ENCODE measurements at regions not wholly inside any gene's neighbourhood (a gene's known extent, or its start where the extent isn't known, plus 50 kb on each side); places are given as distances from the start of the nearest gene placed in this dataset.

DNA sequence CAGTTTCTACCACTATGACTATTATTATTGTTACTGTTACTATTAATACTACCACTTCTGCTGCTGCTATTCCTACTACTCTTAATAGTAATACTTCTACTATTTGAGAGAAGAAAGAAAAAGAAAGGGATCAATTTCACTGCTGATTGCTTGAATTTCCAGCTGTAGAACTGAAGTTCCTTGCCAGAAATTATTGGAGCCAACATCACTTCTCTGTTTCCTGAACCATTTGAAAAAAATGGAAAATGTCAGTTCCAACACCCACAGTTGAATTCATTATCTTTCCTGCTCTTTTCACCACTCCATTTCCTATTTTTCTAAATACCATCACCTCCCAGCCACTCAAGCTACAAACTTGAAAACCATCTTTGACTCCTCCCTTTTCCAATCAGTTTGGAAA lies 54.1 kb upstream of the PIK3C2G start:
- no peak for DNase-seq

DNA sequence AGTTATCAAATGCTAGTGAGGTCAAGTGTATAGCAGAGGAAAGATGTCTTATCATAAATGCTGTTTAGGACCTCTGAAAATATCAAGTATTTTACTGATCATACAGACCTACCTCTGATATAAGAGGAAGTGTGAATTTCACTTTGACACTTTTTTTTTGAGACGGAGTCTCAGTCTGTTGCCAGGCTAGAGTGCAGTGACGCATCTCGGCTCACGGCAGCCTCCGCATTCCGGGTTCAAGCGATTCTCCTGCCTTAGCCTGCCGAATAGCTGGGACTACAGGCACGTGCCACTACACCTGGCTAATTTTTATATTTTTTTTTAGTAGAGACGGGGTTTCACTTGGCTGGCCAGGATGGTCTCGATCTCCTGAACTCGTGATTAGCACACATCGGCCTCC lies 55.1 kb upstream of the PIK3C2G start:
- DNase-seq, result no peak

DNA sequence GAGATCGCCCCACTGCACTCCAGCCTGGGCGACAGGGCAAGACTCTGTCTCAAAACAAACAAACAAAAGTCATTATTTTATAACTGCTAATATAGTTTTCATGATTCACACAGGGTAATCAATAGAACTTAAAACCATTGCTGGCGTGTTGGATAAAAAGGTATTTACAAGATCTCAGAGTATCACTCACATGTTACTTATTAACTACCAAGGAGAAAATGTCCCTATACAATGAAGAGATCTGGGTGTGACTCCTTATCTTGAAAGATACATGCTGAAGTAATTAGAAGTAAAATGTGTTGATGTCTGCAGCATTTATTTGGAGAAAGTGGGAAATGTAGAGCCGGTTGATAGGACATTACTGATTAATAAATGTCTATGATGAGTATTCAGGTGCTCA lies 57.3 kb upstream of the PIK3C2G start:
- no peak for DNase-seq

DNA sequence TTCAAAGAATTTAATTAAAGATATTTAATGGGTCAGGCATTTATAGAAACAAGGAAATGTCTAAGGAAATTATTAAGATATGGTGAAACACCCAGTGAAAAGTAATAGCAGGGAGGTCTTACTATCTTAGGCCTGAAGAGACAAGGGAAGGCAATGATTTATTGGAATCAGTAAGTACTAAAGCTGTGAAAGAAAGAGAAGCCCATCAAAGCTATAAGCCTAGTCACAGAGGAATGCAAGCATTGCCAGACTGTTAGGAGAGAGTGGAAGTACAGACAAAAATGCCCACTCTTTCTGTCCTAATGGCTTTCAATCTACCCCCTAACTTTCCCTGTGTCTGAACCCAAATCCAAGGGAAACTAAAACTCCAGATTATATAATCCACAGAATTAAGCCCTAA lies 69.2 kb upstream of the PIK3C2G start:
- DNase-seq, result no peak

DNA sequence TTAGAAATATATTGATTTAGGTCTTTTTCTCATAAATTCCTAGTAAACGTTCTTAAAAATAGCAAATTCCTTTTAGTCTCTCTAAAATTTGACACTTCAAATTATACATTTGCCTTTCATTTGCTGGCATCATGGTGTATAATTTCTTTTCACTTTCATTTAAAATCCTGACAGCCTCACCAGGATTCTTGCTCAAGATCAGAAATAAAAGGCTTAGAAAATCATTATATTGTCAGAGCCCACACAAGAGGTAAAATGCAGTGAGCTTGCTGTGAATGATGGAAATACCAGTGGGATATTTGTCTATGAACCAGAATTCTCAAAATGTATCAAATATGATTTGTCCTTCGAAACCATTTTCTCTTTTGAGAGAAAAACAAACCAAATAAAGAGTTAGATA lies 78.2 kb upstream of the PIK3C2G start:
- DNase-seq, result no peak

DNA sequence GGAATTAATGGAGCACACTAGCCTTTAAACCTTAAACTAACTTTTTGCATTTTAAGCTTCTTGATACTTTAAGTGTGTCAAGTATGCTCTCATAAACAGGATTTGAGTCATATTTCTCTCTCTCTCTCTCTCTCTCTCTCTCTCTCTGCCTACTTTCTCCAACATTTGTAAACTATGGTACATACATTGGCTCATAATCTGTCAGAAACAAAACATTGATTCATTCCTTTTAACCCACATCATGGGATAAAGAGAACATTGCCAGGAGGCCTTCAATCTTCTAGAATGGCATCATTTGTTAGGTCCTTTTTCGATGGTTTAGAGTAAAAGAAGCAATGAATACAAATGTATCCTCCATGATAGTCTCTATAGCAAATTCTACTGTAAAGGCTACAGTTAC lies 81.6 kb upstream of the RERGL start:
- no peak for DNase-seq

DNA sequence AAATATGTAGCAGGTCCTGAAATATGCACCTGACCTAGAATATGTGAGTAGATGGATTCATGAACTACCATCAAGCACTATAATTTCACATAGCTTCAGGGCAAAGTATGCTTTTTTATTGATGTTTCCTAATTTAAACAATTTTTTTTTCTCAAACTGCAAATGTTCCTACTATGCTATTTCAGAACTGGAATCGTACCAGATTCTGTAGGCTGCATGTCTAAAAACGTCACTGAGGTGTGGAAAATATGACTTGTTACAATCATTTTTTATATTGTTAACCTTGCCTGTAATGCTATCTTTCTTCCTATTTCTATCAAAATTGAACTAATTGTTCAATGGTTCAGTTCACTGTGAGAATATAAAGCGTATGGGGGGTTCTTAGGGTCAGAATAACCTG lies 78.0 kb upstream of the RERGL start:
- DNase-seq, result no peak

DNA sequence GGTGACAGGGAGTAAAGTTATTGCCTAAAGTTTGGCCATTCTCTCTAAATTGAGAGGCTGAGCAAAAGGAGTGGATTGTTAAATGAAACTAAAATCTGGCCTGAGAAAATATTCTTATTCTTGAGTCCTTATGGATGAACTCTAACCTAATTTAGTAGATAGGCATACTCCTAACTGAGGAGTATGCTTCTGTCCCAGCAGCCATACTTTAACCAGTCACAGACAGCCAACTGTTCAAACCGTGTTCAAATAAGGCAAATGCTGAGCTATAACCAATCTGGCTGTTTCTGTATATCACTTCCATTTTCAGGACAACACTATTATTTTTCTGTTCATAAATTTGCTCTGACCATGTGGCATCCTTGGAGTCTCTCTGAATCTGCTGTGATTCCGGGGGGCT lies 75.9 kb upstream of the RERGL start:
- DNase-seq, result no peak

DNA sequence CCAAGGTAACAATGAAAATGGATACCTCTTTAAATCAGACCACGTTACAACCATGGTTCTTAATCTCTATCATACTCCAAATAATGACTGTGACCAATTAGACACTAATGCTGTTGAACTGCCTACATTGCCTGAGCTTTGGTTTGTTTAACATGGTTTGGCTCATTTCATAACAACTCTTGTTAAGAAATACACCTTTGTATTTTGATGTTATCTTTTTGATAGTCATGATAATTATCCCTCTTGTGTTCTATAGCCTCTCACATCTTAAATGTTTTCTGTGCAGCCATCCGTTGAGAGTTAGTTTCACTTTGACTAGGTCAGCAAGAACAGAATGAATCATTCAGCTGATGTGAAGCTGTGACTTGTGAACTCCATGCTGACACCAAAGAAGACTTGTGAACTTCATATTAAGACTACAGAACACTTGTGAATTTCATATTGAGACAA lies 75.5 kb upstream of the RERGL start:
- DNase-seq, result no peak

DNA sequence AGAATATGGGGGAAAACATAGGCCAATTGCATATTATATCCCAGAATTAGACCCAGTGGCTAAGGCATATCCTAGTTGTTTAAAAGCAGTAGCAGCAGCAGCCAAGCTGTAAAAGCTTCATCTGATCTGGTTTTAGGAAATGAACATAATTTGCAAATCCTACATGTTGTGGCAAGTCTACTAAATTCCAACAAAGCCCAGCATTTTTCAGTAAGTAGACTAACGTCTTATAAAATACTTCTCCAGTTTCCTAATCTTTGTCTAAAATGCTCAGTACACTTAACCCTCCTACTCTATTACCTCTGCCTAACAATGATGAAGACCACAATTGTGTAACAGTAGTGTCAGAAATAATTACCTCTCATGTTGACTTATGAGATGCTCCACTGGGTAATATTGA lies 70.9 kb upstream of the RERGL start:
- DNase-seq, result no peak

DNA sequence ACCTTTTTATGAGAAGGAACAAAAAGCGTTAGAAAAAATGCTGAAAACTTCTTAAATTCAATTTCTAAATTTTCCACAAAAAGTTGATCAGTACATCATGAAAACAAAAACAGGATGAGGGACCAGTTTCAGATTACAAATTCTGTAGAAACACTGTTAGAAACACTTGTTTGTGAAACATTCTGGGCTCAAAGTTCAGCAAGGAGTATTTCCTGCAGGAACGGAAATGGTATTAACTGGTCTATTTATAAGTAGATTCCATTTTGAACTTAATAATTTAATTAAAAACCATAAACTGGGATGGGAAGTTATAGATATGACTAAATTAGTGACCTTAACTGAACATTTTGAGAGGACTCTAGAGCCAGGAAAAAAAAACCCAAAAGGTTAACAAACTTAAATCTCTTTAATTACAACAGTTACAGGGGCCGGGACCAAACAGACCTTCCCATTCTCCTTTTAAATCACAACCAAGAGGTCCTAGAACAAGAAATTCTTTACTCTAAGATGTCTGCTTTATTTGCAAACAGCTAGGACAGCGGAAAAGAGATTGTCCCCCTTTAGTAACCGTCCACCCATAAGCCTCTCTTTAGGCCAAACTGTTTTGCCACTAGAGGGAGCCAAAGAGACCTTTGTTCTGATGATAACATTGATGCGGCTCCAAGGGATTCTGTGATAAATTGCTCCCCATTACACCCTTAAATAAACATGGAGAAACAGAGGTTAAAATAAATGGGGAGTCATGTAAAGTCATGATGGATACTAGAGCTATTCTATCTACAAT lies 69.0 kb upstream of the RERGL start:
- DNase-seq, result peak in 1 of 2 experiments; percentile 13

DNA sequence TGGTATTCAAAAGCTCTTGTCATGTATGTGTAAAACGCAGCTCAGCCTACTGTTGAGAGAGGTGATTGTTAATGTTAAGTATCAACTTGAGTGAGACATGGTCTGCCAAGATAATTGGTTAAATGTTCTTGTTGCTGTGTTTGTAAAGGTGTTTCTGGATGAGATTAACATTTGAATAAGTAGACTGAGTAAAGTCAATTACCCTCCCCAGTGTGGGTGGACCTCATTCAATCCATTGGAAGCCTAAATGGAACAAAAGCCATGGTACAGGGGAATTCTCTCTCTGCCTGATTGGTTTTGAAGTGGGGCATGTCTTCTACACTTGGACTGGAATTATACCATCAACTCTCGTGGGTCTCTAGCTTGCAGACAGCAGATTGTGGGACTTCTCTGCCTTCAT lies 63.8 kb upstream of the RERGL start:
- no peak for DNase-seq

DNA sequence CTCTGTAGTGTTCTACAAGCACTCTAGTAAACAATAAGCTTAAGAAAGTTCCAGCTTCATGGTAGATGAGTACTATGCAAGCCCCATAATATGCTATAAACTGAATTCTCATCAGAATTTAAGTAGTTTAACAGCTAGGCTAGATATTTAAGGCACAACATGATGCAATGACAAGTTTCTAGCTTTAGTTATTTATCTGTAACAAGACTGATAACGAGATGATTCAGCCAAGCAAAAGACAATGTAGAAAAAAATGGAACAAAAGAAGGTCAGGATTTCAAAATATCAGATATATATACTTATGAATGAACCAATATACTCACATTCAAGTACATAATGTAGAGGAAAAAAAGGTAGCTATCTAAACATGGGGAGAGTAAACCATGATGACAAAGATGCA lies 61.0 kb upstream of the RERGL start:
- no peak for DNase-seq

DNA sequence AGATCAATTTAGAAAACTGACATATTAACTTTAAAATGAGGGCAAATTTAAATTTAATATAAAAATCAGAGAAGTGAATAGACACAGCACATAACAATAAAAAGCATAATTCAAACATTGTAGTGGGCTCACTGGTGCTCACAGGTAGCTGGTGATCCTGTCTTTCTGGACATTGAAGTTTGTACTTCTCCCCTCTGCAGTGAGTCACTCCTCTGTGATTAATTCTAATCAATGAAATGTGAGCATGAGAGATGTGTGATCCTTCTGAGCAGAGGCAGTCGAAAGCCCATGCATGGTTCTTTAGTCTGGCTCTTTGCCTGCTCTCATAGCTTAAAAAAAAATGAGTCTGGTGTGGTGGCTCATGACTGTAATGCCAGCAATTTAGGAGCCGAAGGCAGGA lies 59.0 kb upstream of the RERGL start:
- DNase-seq, result no peak

DNA sequence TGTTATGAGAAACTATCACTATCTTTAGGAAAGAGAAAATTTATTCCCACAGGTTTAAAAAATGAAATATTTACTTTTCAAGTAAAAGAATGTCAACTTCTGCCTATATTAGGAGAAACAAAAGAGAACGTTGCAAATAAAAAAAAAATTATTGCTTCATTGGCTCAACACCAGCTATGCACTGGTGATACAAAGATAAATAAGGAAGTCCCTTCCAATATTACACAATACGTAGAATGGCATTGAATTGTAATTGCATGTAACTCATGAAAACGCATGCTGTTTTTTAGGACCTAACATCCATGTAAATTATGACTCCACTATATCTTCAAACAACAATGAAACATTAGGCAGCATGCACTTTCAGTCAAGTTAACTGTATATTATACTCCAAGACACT lies 56.4 kb upstream of the RERGL start:
- no peak for DNase-seq

DNA sequence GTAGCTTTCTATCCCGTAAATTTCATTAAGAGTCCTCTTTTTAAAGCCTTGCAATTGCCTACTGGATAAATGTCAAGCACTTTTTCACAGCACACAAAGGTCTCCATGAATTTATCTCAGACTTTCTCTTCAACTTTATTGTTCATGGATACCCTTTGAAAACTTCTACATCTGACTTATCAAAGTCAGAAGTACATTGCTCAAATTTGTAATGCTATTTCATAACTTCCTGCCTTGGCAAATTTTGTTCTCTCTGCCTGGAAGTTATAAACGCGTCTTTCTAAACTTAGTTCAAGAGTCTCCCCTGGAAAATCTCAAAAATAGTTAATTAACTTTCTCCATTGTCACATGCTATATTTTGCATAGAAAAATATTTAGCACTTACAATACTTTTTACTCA lies 55.9 kb upstream of the RERGL start:
- no peak for DNase-seq

DNA sequence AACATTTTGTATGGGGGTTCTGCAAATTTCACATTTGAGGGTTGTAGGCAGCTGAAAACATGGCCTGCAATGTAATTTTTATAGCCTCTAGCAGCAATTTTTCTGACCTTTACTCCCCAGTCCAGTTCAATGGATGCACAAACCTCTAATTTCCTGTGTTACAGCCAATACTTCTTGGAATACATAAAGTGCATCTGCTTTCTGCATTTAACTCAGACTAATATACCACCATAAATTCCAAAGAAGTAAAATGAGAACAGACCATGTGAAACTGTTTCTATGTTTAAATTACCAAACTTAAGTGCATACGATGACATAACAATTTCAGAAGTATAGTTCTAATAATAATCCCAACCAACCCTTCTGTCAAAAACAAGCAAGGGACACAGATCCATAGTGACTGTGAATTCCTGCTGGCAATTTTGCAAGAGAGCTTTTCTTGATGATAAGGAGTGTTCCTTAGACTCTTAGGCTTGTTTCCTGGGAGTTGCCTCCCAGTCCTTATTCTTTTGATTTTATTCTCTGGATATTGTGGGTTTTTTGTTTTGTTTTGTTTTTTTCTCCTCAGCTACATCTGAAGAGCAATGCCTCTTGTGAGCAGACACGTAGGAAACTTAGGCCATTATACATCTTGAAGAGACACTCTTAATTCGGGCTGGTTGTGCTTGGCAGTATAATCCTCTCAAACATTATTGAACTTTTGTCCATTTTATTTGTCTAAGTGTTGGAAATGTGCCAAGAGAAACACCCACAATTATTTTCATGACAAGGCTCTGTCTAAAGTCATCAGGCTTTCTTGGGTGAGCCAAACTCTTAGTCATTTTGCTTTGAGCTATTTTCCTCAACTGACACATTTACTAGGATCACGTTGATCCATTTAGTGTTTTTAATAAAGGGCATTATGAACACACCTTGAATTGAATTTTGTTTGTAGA lies 51.3 kb upstream of the RERGL start:
- DNase-seq, result no peak

DNA sequence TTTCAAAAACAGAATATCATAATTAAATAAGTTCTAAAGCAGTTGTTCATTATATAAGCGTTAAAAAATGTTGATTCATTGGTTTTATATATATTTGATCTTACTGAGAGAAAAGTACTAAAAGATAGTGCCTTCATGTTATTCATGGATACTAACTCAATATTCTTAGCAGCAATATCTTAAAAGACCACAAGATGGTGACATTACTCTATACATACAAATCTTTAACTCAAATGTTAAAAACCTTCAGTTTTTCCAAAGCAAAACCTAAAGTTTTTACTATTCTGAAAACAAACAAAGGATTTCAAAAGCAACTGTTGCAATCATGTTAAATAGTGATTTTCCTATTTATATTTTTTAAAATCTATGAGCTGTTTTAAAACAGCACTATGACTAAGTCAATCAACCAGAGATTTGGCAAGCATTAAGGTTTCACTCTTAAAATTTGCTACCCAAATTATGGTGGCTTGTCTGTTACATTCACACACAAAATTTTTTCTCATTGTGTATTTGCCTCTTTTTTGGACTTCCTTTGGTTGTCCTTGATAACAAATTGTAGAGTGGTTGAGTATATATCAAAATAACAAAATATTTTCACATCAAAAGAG lies 50.1 kb upstream of the RERGL start:
- no peak for DNase-seq
